Heart right ventricle (tissue), 16 donors: ENCODE measurements at regions not wholly inside any gene's neighbourhood (a gene's known extent, or its start where the extent isn't known, plus 50 kb on each side); places are given as distances from the start of the nearest gene placed in this dataset.

Source experiments
- ATAC-seq, 8 donors: fragments of 200-7000 bp; cut with Tn5 transposase; one replicate each; pipeline ENCODE4 v1.9.1; 2020; ENCODE audit warnings: mild to moderate bottlenecking in 8 of 8, moderate library complexity in 8 of 8, moderate number of reproducible peaks in 1 of 8
- DNase-seq, 2 donors: peaks; one replicate each; pipeline ENCODE4 v3.0.0-alpha.2; 2020
- H3K27ac ChIP-seq, 10 donors: fragments of 200-600 bp; sonication (generic) in 2 of 10; one replicate each; pipeline versions ENCODE4 v1.5.0 to v1.8.0; 2020 to 2022; ENCODE audit warnings: mild to moderate bottlenecking in 3 of 10
- H3K27me3 ChIP-seq, 7 donors: fragments of 200-600 bp; one replicate each; pipeline ENCODE4 v1.8.0; 2021 to 2022; ENCODE audit warnings: mild to moderate bottlenecking in 2 of 7
- H3K36me3 ChIP-seq, 9 donors: fragments of 200-600 bp; sonication (generic) in 1 of 9; one replicate each; pipeline versions ENCODE4 v1.5.0 to v1.8.0; 2020 to 2022; ENCODE audit warnings: mild to moderate bottlenecking in 2 of 9
- H3K4me1 ChIP-seq, 9 donors: fragments of 200-600 bp; sonication (generic) in 1 of 9; one replicate each; pipeline versions ENCODE4 v1.5.0 to v1.8.0; 2020 to 2022; ENCODE audit warnings: mild to moderate bottlenecking in 4 of 9
- H3K4me3 ChIP-seq, 10 donors: fragments of 200-600 bp; sonication (generic) in 2 of 10; one replicate each; pipeline versions ENCODE4 v1.5.0 to v1.8.0; 2020 to 2022; ENCODE audit warnings: mild to moderate bottlenecking in 7 of 10, moderate library complexity in 2 of 10
- H3K9me3 ChIP-seq, 11 donors: fragments of 200-600 bp in 10 of 11; sonication (generic) in 2 of 11; one replicate each; pipeline versions ENCODE4 v1.5.0 to v1.8.0; 2013 to 2022; ENCODE audit warnings: mild to moderate bottlenecking in 2 of 11, control low read depth in 1 of 11, moderate library complexity in 1 of 11
- WGBS, 2 donors: extraction: QIAGEN DNeasy Blood & Tissue Kit; methylation state at CpG; one replicate each; pipeline ENCODE4 v1.1.7; 2013; ENCODE audit warnings: inconsistent platforms in 1 of 2; 5-methylcytosine and 5-hydroxymethylcytosine counted together
- intact Hi-C, 10 donors: fragments of 100-400 bp; cut with DNase I; formaldehyde crosslinking; loops; one replicate each; pipeline versions ENCODE4 v1.11.1 to v1.14.2; 2022
- TF ChIP-seq, protein P1 (sequence below), 9 donors: fragments of 200-600 bp; sonication (generic) in 2 of 9; IDR thresholded peaks; one replicate each; pipeline versions ENCODE4 v1.5.0 to v1.8.0; 2021 to 2022; ENCODE audit warnings: antibody characterized with exemption in 9 of 9, mild to moderate bottlenecking in 5 of 9, moderate library complexity in 1 of 9
- donor health status: Arrhythmogenic right ventricular cardiomyopathy.
- donor health status: ischemic (EF 13 %, LVEDD 7.1; RV severe dilation, severe dysfunction).
- donor health status: healthy with polysubstance abuse.
- donor health status: DM: no; HTN: yes; CAD: no.
- donor health status: DM: no; HTN: no; CAD: no.
- donor health status: ischemic (EF 25% LVEDD 6.9; RV normal size, moderate dysfunction).
- donor health status: ischemic (EF 25% LVEDD 5.7; RV mildly dilated, moderate dysfunction).
- donor health status: healthy.
- donor health status: DM: yes; HTN: yes; CAD: no.
- donor health status: Ischemic cardiomyopathy.
- donor health status: ischemic (EF 35%, LVEDD 5.7; RV mildly dilated, moderate dysfunction).
- donor health status: nonischemic (EF 11% LVEDD 7.7; RV severe dilation, severe dysfunction).
- donor health status: DM: yes; HTN: yes; CAD: no.
- donor health status: PGD.
- donor health status: ischemic (EF 29% LVEDD 5.4; RV normal size, mild dysfunction).
- donor health status: nonischemic (EF 23%, LVEDD 6.1; RV moderate dilation, normal function).

DNA sequence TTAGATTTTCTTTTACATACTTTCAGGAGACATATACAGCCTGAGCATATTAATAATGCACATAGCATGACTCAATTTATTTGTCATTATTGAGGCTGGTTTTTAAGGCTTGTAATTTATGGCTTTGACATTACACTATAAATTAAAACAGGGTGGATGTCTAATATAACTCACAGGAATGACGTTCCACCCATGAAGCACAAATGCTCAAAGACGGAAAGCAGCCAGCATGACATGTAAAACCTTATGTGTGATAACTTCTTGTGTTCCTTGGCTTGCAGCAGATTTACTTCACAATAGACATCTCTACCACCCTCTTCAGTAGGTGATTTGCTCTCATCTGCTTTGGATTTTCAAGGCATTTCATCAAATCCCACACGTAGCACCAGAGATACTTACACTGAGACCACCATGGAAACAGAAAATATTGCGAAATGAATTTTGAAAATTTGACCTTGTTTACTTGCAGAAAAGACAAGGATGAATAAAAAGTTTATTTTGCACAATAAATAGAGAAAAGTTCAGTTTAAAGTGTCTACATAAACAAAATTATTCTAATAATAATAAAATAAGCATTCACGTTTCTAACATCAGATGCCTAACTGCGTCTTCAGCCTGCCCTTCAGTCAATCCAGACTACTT is 64.7 kb upstream of the BTC start:
- no peak for ATAC-seq
- peaks cover 0 to 5% (median 0%) of the 10 kb centered on the region in 11 donors for H3K9me3 ChIP-seq
- no peak for DNase-seq
- TF ChIP-seq, protein P1, sequence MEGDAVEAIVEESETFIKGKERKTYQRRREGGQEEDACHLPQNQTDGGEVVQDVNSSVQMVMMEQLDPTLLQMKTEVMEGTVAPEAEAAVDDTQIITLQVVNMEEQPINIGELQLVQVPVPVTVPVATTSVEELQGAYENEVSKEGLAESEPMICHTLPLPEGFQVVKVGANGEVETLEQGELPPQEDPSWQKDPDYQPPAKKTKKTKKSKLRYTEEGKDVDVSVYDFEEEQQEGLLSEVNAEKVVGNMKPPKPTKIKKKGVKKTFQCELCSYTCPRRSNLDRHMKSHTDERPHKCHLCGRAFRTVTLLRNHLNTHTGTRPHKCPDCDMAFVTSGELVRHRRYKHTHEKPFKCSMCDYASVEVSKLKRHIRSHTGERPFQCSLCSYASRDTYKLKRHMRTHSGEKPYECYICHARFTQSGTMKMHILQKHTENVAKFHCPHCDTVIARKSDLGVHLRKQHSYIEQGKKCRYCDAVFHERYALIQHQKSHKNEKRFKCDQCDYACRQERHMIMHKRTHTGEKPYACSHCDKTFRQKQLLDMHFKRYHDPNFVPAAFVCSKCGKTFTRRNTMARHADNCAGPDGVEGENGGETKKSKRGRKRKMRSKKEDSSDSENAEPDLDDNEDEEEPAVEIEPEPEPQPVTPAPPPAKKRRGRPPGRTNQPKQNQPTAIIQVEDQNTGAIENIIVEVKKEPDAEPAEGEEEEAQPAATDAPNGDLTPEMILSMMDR (IDR thresholded peaks at IDR 0.05), result no peak
- H3K27me3 ChIP-seq, result no peaks in the 10 kb centered on the region
- intact Hi-C loops, result no loop called here
- H3K4me1 ChIP-seq, result no peaks in the 10 kb centered on the region
- H3K4me3 ChIP-seq, result no peak overlapping the region
- H3K27ac ChIP-seq, result no peak overlapping the region
- 78 to 81% methylated on average over 6 of the region's 6 CpGs for WGBS, 2 donors
- no peaks in the 10 kb centered on the region for H3K36me3 ChIP-seq

DNA sequence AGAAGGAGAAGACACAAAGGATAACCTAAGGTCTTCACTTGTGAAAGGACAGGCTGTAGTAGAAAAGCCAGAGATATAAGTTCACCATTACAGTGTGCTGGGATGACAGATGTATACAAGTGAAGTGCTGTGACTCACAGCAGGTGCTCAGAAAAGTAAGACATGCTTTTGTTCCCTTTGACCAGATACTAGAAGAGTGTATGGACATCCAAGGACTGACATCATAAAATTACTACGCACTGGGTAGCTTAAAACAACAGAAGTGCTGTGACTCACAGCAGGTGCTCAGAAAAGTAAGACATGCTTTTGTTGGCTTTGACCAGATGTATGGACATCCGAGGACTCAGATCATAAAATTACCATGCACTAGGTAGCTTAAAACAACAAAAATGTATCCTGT is 61.6 kb upstream of the BTC start:
- Histone ChIP-seq H3K9me3 (peaks cover 0 to 7% (median under 1%) of the 10 kb centered on the region in 11 donors), H3K27me3 (no peaks in the 10 kb centered on the region), H3K4me1 (no peaks in the 10 kb centered on the region), H3K27ac (no peak overlapping the region), H3K4me3 (no peak overlapping the region), H3K36me3 (no peaks in the 10 kb centered on the region)
- ATAC-seq (no peak), DNase-seq (no peak)
- intact Hi-C loops, result no loop called here
- TF ChIP-seq, protein P1 (IDR thresholded peaks at IDR 0.05), result no peak
- 80 to 82% methylated on average over 2 of the region's 2 CpGs for WGBS, 2 donors

- no peaks in the 10 kb centered on the region for H3K36me3 ChIP-seq
- DNase-seq, result no peak
- WGBS, 2 donors, result 90 to 93% methylated on average over 4 of the region's 4 CpGs
Measured at GRCh38 chr4:74848774-74849173, 54.5 kb upstream of the BTC start.

DNA sequence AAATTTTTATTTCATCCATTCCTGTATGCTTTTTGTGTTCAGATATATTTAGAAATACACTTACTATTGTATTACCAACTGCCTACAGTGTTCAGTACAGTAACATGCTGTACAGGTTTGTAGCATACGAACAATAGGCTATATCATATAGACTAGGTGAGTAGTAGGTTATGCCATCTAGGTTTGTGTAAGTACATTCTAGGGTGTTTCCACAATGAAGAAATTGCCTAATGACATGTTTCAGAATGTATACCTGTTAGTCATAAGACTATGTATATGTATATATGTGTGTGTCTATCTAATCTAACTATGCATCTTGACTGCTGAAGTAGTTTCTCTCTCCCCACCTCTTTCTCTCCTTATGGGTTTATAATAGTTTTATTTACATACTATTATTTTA is 51.5 kb upstream of the BTC start:
- Histone ChIP-seq H3K9me3 (peaks cover 0 to 21% (median 4%) of the 10 kb centered on the region in 11 donors), H3K36me3 (no peaks in the 10 kb centered on the region), H3K27ac (no peak overlapping the region), H3K4me3 (no peak overlapping the region), H3K4me1 (no peaks in the 10 kb centered on the region), H3K27me3 (no peaks in the 10 kb centered on the region)
- WGBS, 2 donors, result 94 to 100% methylated on average over 1 of the region's 1 CpG
- TF ChIP-seq, protein P1 (IDR thresholded peaks at IDR 0.05), result no peak
- intact Hi-C loops, result no loop called here
- no peak for DNase-seq
- no peak for ATAC-seq

More at GRCh38 chr4:74848774-74849173, 54.5 kb upstream of the BTC start:
- Histone ChIP-seq H3K27me3 (no peaks in the 10 kb centered on the region), H3K27ac (no peak overlapping the region), H3K9me3 (peaks cover 0 to 27% (median 5%) of the 10 kb centered on the region in 11 donors), H3K4me3 (no peak overlapping the region), H3K4me1 (no peaks in the 10 kb centered on the region)
- no peak for ATAC-seq
- TF ChIP-seq, protein P1 (IDR thresholded peaks at IDR 0.05), result no peak
- intact Hi-C loops, result no loop called here
